PFSK-1 (cell line): ENCODE measurements at regions not wholly inside any gene's neighbourhood (a gene's known extent, or its start where the extent isn't known, plus 50 kb on each side); places are given as distances from the start of the nearest gene placed in this dataset.

Experiments
- FOXP2 ChIP-seq: optimal IDR thresholded peaks from 2 replicates; pipeline ENCODE3; 2011; ENCODE audit warnings: borderline replicate concordance, control low read depth, inconsistent platforms; ENCODE audit not compliant: insufficient read depth; ENCODE audit errors: extremely low read length, extremely low read depth
- POLR2AphosphoS5 ChIP-seq: IDR thresholded peaks from 2 replicates; pipeline ENCODE4 v1.6.1; 2012; ENCODE audit warnings: low read depth, mild to moderate bottlenecking, control low read depth, low read length, moderate library complexity
- SIN3A ChIP-seq: IDR thresholded peaks from 2 replicates; pipeline ENCODE4 v1.6.1; 2012; ENCODE audit warnings: mild to moderate bottlenecking, low read length, moderate library complexity, borderline replicate concordance; ENCODE audit not compliant: insufficient read depth
- TAF1 ChIP-seq: IDR thresholded peaks from 2 replicates; pipeline ENCODE4 v1.6.1; 2012; ENCODE audit warnings: low read length, control low read depth, borderline replicate concordance; ENCODE audit not compliant: insufficient read depth
- TF ChIP-seq, protein P1 (sequence below), 2 experiments: IDR thresholded peaks; 2 replicates each; pipeline versions ENCODE4 v1.6.1 to v1.8.0; 2011 to 2012; ENCODE audit warnings: low read depth in 2 of 2, low read length in 2 of 2, control low read depth in 1 of 2, inconsistent platforms in 1 of 2, mild to moderate bottlenecking in 1 of 2, moderate library complexity in 1 of 2; ENCODE audit not compliant: insufficient read depth in 1 of 2

DNA sequence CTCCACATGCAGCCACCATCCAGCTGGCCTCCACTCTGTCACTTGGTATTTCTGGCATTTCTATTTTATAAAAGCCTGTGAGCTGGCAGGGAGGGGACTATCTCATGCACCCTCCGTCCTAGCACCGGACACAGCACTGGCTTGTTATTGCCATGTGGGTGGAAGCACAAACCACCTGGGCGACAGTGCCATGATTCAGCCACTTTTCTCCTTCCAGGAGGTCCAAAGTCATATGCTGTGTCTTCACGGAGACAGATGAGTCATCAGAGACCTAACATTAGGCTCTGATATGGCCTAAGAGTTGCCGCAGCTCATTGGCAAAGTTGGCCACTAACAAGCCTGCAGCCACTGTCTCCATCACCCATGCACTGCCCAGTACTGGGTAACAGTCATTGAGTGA, 1123.0 kb downstream of the VRK1 start:
- TF ChIP-seq SIN3A (no peak), TAF1 (no peak), POLR2AphosphoS5 (no peak), FOXP2 (no peak)
- TF ChIP-seq, protein P1, sequence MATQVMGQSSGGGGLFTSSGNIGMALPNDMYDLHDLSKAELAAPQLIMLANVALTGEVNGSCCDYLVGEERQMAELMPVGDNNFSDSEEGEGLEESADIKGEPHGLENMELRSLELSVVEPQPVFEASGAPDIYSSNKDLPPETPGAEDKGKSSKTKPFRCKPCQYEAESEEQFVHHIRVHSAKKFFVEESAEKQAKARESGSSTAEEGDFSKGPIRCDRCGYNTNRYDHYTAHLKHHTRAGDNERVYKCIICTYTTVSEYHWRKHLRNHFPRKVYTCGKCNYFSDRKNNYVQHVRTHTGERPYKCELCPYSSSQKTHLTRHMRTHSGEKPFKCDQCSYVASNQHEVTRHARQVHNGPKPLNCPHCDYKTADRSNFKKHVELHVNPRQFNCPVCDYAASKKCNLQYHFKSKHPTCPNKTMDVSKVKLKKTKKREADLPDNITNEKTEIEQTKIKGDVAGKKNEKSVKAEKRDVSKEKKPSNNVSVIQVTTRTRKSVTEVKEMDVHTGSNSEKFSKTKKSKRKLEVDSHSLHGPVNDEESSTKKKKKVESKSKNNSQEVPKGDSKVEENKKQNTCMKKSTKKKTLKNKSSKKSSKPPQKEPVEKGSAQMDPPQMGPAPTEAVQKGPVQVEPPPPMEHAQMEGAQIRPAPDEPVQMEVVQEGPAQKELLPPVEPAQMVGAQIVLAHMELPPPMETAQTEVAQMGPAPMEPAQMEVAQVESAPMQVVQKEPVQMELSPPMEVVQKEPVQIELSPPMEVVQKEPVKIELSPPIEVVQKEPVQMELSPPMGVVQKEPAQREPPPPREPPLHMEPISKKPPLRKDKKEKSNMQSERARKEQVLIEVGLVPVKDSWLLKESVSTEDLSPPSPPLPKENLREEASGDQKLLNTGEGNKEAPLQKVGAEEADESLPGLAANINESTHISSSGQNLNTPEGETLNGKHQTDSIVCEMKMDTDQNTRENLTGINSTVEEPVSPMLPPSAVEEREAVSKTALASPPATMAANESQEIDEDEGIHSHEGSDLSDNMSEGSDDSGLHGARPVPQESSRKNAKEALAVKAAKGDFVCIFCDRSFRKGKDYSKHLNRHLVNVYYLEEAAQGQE (IDR thresholded peaks at IDR 0.05; ENCODE audit: insufficient read depth in 1 of 2, low read depth in 2 of 2, low read length in 2 of 2), result no peak

DNA sequence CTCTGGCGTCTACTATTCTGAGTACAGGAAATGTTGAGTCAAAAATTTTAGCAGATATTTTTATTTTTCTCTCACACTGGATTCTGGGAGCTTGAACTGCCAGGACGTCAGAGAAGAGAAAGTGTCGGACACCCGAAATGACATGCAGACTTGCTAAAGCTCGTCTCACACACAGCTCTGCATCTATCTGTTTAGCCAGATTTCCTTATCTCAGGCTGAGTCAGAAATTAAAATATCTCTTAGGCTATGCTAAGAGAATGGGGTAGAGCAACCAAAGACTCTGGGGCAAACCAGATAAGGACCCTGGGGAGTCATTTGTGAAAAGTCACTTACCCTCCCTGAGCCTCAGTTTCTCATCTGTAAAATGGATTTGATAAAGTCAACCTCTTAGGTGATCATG, 1124.1 kb downstream of the VRK1 start:
- TF ChIP-seq, protein P1 (IDR thresholded peaks at IDR 0.05; ENCODE audit: insufficient read depth in 1 of 2, low read depth in 2 of 2, low read length in 2 of 2), result no peak
- TF ChIP-seq FOXP2 (no peak), SIN3A (no peak), TAF1 (no peak), POLR2AphosphoS5 (no peak)

DNA sequence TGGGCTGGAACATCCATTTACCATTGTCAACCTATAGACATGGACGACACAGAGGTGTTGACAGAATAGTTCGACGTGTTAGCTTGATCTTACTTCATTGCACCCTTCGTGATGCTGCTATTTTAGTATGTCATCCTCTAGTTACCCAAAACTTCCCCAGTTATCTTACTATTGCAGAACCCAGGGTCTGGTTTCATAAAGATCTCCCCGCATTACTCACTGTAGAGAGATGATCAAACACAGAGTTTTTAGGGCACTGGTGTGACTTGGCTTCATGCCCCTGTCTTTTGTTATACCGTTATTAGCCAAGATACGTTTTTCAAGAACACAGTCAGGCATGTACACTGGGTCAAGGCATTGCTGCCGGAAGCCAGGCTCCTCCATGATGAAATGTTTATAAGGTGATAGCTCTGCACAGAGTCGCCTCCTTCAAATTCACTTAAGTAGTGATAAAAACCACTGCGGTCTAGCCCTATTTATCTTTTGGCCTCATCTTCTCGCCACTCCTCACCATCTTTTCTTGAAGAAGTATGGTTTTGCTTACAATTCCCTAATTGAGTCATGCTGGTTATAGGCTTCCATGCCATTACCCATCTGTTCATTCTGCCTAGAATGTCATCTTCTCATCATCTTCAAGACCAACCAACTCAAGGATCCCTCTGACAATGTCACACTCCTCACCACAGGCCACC, 1127.9 kb downstream of the VRK1 start:
- TF ChIP-seq SIN3A (no peak), FOXP2 (no peak), TAF1 (no peak), POLR2AphosphoS5 (no peak)
- TF ChIP-seq, protein P1 (IDR thresholded peaks at IDR 0.05; ENCODE audit: insufficient read depth in 1 of 2, low read depth in 2 of 2, low read length in 2 of 2), result no peak

DNA sequence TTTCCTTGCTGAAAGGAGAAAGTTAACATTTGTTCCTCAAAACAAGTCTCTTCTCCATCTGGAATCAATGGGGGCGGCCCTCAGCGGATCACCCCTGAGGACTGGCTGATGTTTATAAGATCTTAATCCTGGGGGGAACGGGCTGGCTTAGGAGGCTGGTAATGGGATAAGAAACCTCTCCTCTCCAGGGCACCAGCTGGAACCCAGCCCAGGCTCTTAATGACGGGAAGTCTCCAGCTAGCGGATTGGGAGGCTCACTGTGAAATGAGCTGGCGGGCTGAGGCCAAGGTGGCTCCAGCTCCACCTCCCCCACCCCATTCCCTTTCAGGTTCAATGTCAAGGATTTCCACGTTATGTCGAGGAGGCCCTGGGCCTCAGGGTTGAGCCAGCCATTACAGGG, 1133.0 kb downstream of the VRK1 start:
- TF ChIP-seq POLR2AphosphoS5, result no peak
- no peak for TF ChIP-seq FOXP2
- TF ChIP-seq SIN3A, result no peak
- TF ChIP-seq TAF1, result no peak
- TF ChIP-seq, protein P1 (IDR thresholded peaks at IDR 0.05; ENCODE audit: insufficient read depth in 1 of 2, low read depth in 2 of 2, low read length in 2 of 2), result no peak

DNA sequence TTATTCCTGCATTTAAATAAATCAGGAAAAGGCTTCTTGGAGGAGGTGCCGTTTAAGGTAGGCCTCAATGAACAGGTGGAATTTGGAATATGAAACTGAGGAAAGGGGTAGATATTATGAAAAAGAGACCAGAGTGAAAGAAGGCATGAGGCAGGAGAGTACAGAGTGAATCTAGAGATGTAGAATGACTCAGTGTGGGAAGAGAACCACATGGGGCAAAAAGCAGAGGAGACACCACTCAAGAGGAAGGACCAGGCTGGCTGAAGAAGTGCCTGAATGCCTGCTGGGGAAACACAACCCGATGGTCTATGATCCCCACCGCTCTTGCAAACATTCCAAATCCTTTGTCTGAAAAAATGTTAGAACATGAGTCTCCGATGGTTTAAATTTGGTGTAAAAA, 1134.1 kb downstream of the VRK1 start:
- TF ChIP-seq, protein P1 (IDR thresholded peaks at IDR 0.05; ENCODE audit: insufficient read depth in 1 of 2, low read depth in 2 of 2, low read length in 2 of 2), result no peak
- no peak for TF ChIP-seq FOXP2
- TF ChIP-seq TAF1, result no peak
- TF ChIP-seq SIN3A, result no peak
